Activated T-cell treated with anti-CD3 and anti-CD28 coated beads for 1 hour (primary cell): ENCODE measurements at regions not wholly inside any gene's neighbourhood (a gene's known extent, or its start where the extent isn't known, plus 50 kb on each side); places are given as distances from the start of the nearest gene placed in this dataset.

ENCODE experiments used
- DNase-seq: peaks from one replicate; pipeline ENCODE4 v3.0.0-alpha.2; 2020; ENCODE audit warnings: low read depth

GRCh38 chr13:99892866-99893504 lies 78.6 kb downstream of the ZIC5 start:
- no peak for DNase-seq

GRCh38 chr13:99892196-99892613 lies 79.4 kb downstream of the ZIC5 start:
- DNase-seq, result no peak

- DNase-seq, result no peak
Observed at GRCh38 chr13:99886706-99887105, 84.9 kb downstream of the ZIC5 start.

GRCh38 chr13:99884913-99885312 lies 86.7 kb downstream of the ZIC5 start:
- no peak for DNase-seq

GRCh38 chr13:99883805-99884204 lies 87.8 kb downstream of the ZIC5 start:
- no peak for DNase-seq

GRCh38 chr13:99878921-99879610 lies 92.5 kb downstream of the ZIC5 start:
- DNase-seq, result no peak

GRCh38 chr13:99876651-99877050 lies 94.9 kb downstream of the ZIC5 start:
- DNase-seq, result no peak

GRCh38 chr13:99875391-99875790 lies 96.2 kb downstream of the ZIC5 start:
- DNase-seq, result no peak

- no peak for DNase-seq
Observed at GRCh38 chr13:99873832-99874430, 97.6 kb downstream of the ZIC5 start.

GRCh38 chr13:99873141-99873540 lies 98.4 kb downstream of the ZIC5 start:
- no peak for DNase-seq

GRCh38 chr13:99871249-99871898 lies 100.2 kb downstream of the ZIC5 start:
- DNase-seq, result no peak

GRCh38 chr13:99870541-99870940 lies 101.0 kb downstream of the ZIC5 start:
- DNase-seq, result no peak

- DNase-seq, result no peak
Observed at GRCh38 chr13:99869830-99870229, 101.7 kb downstream of the ZIC5 start.

- DNase-seq, result no peak
Observed at GRCh38 chr13:99868767-99869166, 102.8 kb downstream of the ZIC5 start.

- no peak for DNase-seq
Observed at GRCh38 chr13:99867535-99868257, 103.9 kb downstream of the ZIC5 start.

- DNase-seq, result no peak
Observed at GRCh38 chr13:99866781-99867180, 104.8 kb downstream of the ZIC5 start.

GRCh38 chr13:99865420-99865930 lies 106.1 kb downstream of the ZIC5 start:
- DNase-seq, result no peak

- DNase-seq, result no peak
Observed at GRCh38 chr13:99864627-99864990, 107.0 kb downstream of the ZIC5 start.

- DNase-seq, result no peak
Observed at GRCh38 chr13:99863789-99864626, 107.6 kb downstream of the ZIC5 start.

- DNase-seq, result no peak
Observed at GRCh38 chr13:99862244-99862643, 109.3 kb downstream of the ZIC5 start.

GRCh38 chr13:99861771-99862170 lies 109.8 kb downstream of the ZIC5 start:
- no peak for DNase-seq
